HG03108 (cell line): ENCODE measurements at regions not wholly inside any gene's neighbourhood (a gene's known extent, or its start where the extent isn't known, plus 50 kb on each side); places are given as distances from the start of the nearest gene placed in this dataset.
A peak's percentile ranks its signal among the peaks of the same experiment; 100 is the strongest.
"Not testable (repeated sequence)": the region's sequence is repeated elsewhere in the genome, so short reads cannot be mapped to it uniquely, and the experiment has no call there.

Experiments
- ATAC-seq: cut with Tn5 transposase; IDR thresholded peaks from one replicate; pipeline ENCODE4 v1.9.1; 2021; ENCODE audit warnings: moderate library complexity; ENCODE audit not compliant: unreplicated experiment

DNA sequence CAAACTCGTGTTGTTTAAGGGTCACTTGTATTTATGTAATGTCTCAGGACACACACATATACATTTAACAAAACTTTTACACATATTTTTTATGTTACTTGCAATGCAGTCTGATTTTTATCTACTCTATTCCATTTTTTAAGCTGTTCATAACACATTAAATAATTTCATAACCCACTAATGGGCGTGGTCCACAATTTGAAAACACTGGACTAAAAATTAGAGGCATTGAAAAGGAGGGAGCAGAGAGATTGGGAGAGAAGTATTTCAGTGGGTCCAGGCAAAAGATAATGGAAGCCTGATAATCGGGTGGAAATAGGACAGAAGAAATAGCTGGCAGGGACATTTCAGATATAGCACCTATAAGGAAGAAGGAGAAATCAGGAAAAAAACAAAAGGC is 597.3 kb upstream of the CLINT1 start:
- no peak for ATAC-seq

DNA sequence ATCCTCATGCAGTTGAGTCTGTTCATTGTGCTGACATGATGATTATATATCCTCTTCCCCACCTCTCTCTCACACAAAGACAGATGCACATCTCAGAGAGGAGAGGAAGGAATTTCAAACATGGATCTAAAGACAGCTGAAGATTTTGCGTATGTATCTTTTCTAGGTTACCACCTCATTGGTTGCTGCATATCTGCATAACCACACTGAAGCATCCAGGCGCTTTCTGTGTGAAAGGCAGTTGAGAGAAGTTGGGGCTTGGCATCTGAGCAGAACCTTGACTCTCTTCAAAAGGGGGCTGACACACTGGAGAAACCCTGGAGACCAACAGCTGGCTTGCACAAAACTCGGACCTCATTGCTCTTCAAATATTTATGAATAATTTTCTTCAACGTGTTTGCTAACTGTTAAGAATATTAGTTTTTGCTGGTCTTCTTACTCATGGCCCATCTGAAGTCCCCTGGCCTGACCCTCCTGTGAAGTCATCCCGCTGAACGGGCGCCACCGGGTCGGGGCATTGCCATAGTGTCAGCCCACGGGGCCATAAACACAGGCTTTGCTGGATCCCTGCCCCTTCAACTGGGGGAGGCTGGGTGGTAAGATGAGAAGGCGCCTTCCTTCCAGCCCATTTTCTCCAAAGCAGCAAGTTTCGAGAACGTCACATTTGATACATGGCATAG is 593.2 kb upstream of the CLINT1 start:
- ATAC-seq = no peak

DNA sequence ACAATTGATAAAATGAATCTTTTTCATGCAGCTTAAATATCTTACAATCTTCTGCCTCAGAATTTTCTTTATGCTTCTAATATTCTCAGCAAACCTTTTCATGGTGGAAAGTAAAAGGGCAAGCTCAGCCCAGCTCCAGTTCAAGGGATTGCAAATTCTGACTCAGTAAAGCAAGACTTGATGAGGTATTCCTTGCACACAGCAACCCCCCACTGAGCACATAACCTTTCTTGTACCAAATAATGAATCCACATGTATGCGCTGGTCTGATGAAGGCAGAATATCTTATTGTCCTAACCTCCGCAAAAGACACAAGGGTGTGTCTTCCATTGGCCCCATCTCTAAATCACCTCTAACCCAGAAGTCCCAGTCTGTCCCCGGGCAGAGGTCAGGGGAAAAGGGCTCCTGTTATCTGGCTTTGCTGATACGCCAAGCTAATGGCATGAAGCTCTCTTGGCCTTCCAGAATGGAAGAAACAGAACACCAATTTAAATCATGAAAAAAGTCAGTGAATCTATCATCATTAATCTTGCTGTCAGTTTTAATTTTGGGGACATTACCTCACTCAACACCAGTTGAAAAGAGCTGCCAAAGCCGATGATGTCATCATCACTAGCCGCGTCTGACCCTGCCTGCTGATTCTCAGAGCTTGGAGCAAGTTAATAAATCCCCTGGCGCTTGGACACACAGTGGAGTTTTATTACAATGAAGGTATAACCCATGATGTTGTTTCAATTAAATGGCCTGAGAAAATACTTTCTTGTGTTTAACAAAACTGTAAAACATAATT is 592.5 kb upstream of the CLINT1 start:
- no peak for ATAC-seq

DNA sequence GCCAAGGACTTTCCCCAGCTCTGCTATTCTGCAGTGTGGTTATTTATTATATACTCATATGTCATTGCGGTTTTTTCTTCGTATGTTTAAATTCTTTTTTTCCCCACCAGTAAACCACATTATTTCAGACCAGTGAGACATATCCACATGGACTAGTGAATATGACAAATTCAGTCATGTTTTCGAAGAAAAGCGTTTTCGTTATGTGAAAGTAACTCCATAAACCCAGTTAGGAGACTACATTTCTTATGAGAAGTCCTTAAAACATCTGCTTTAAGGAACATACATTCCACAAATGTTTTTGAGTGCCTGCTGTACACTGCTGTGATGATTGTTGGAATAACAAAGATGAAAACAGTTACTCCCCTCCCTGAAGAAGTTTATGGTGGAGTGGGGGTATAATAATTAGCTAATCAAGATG is 591.8 kb upstream of the CLINT1 start:
- ATAC-seq = no peak

DNA sequence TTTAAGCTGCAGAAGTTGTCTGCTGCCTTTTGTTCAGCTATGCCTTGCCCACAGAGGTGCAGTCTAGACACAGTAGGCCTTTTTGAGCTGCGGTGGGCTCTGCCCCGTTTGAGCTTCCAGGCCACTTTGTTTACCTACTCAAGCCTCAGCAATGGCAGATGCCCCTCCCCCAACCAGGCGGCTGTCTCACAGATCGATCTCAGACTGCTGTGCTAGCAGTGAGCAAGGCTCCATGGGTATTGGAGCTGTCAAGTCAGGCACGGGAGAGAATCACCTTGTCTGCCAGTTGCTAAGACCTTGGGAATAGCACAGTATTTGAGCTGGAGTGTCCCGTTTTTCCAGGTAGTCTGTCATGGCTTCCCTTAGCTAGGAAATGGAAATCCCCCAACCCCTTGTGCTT is 587.8 kb upstream of the CLINT1 start:
- ATAC-seq = not testable (repeated sequence)

DNA sequence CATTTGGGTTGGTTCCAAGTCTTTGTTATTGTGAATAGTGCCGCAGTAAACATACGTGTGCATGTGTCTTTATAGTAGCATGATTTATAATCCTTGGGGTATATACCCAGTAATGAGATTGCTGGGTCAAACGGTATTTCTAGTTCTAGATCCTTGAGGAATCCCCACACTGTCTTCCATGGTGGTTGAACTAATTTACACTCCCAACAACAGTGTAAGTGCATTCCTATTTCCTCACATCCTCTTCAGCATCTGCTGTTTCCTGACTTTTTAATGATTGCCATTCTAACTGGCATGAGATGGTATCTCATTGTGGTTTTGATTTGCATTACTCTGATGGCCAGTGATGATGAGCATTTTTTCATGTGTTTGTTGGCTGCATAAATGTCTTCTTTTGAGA is 580.3 kb upstream of the CLINT1 start:
- ATAC-seq = not testable (repeated sequence)

DNA sequence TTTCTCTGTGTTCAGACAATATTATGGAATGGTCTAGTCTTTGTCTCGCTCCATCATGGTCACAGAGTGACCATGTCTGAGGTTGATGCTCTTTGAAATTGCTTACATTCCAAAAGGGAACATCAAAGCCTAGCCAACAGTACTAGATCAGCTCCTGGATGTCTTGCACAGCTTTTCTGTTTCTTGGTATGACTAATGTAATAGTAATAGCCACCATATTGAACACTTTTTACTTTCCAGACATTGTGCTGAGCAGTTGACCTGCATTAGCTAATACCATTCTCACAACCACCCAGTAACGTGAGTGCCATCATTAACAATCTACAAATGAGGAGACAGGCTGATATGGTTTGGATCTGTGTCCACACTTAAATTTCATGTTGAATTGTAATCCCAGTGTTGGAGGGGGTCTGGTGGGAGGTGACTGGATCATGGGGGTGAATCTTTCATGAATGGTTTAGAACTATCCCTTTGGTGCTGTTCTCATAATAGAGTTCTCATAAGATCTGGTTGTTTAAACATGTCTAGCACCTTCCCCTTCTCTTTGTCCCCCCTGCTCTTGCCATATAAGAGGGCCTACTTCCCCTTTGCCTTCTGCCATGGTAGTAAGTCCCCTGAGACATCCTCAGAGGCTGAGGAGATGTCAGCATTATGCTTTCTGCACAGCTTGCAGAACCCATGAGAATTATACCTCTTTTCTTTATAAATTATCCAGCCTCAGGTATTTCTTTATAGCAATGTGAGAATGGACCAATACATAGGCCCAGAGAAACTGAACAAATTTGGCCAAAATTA is 577.5 kb upstream of the CLINT1 start:
- ATAC-seq = no peak

DNA sequence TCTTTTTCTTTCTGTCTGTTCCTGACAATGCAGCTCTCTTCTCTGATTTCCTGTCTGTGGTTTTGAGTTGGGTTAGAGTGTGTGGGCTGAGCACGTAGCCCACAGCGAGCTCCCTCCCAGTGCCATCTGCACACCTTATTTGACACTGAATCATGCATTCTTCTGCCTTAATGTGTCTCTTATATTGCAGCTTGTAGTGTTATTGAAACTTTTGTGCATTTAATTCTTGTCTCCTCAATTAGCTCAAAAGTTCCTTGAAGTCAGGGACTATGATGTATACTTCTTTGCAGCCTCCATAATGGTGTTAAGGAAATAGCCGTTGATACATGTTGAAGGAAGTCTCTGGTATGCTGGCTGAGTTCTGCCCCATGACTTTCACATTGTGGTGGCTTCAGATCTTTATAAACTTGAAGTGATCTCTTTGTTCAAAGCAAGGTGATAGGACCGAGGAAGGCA is 576.2 kb upstream of the CLINT1 start:
- peak; percentile 72 for ATAC-seq

DNA sequence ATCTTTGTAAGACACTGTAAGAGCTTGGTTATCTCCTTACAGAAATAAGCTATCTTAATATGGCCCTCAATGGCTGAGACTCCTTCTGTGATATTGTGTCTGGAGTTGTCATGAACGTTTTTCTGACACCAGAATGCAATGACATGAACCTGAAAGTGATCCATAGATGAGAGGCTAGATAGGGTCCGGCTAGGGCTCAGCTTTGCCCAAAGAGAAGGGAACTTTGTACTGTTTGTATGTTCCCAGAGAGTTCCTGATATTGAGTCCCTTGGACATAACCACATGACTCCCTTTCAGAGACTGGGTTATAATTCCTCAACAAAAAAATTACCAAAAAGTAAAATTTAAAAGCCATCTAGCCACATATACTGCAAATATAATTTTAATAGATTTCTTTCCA is 575.8 kb upstream of the CLINT1 start:
- ATAC-seq = peak; percentile 1

DNA sequence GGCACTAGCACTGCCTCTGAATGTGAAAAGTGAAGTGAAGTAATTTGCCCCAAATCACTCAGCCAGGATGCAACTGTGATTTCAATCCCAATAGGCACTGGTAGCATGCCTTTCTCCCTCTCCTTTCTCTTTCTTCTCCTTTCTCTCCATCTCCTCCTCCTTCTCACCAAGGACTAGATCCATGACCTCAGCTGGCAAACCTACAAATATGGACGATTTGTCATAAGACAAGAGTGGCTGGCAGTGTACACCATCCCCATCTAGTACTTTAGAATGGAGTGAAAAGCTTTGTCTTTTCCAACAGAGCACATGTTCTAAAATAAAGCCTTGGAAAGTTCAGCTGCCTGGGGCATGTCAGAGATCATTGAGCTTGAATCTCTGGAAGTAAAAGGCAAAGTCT is 574.7 kb upstream of the CLINT1 start:
- no peak for ATAC-seq

DNA sequence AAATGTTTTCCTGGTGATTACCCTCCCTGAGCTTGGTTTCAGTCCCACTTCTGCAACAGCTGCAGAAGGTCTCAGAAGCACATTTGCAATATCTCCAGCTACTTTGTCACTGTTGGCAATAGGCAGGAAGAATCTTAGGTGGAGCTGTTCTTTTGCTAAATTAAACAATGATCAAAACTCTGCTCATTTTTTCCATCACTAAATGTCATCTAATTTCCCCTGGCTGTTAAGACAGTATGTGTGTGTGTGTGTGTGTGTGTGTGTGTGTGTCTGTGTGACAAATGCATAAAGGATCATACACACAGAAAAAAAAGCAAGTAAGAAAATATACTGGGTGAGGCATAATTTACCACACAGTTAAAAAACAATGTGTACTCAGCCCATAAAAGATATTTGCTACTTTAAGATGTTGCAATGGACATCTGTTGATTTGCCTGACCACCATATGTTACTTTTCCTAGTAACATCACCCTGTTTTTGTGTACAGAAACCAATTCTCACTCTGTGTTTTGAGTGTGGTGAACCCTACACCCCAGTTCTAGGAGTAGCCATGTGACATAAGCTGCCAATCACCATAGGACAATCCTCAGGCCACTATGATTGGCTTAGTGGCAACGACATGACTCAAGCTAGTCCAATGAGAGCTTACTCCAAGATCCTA is 572.6 kb upstream of the CLINT1 start:
- no peak for ATAC-seq

DNA sequence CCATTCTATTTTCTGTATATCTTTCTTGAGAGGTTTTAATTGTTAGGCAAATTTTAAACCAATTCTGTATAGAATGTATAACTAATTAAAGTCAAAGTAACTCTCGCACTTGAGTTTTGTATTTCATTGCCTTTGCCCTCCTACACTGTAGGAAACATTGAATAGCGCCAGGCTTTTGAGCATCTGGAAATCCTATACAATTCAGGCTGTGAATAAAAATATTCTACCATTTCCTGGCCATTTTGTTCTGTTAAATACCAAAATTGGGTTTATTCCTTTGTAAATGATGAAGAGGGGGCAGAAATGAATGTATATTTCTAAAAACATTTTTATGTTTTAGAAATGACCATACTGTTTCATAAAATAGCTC is 571.8 kb upstream of the CLINT1 start:
- ATAC-seq = no peak

DNA sequence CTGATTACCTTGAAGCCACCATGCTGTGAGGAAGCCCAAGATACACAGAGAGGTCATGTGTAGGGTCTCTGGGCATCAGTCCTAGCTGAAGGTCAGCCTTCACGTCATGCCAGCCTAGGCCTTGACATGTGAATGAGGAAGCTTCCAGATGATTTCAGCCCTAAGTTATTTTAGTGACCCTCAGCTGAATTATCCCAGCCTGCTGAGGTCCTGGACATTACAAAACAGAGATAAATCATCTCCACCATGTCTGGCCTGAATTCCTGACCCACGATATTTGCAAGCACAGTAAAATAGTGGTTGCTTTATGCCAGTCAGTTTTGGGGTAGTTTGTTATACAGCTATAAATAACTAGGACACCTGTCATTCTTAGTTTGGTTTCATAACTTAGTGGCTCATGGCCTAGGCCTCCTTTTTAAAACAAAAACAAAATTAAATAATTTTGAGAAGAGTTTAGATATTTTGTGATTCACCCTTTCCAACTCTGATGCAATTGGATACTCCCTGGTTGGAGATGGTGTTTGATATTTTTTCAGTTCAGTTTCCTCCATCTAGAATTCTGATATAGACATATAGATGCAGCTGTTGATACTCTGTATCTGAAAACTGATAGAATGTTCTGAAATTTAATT is 571.3 kb upstream of the CLINT1 start:
- ATAC-seq = no peak

DNA sequence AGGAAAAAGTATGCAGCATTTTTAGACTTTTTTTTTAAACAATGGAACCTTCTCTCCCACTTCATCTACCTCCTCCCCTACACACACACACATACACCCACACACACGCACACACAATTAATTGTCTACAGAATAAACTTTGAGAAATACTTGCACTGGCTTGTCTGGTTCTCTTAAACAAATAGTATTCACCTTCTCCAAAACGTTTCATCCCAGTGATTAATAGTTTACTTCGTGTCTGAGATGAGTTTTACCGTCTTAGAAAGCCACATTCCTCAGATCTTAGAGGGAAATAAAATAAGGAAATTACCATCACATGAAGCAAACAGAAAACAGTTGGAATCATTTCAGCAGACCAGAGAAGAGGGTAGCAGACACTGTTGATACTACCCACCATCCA is 570.6 kb upstream of the CLINT1 start:
- no peak for ATAC-seq

DNA sequence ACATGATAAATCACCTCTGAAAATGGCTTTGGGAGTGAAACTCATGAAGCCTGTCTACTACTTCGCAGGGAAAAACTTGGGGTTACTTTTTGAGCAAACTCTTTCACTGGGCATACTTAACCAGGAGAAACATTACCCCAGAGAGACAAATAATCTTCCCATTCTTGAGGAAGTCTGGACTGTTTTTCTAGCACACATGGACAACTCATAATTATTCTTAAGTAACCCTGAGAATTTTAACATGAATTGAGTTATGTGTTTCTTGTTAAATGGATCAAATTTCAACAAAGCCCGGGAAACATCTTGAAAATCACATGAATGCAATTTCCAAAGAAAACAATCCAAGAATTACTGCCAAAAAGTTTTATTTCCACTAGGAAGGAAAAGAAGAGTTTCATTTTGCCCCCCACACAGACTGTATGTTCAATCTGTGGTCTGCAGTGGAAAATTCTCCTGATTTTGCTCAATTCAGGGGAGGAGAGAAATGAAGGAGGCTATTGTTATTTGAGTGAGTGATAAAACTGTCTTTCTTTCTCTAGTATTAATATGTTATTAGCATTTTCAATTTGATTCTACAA is 564.8 kb upstream of the CLINT1 start:
- no peak for ATAC-seq

DNA sequence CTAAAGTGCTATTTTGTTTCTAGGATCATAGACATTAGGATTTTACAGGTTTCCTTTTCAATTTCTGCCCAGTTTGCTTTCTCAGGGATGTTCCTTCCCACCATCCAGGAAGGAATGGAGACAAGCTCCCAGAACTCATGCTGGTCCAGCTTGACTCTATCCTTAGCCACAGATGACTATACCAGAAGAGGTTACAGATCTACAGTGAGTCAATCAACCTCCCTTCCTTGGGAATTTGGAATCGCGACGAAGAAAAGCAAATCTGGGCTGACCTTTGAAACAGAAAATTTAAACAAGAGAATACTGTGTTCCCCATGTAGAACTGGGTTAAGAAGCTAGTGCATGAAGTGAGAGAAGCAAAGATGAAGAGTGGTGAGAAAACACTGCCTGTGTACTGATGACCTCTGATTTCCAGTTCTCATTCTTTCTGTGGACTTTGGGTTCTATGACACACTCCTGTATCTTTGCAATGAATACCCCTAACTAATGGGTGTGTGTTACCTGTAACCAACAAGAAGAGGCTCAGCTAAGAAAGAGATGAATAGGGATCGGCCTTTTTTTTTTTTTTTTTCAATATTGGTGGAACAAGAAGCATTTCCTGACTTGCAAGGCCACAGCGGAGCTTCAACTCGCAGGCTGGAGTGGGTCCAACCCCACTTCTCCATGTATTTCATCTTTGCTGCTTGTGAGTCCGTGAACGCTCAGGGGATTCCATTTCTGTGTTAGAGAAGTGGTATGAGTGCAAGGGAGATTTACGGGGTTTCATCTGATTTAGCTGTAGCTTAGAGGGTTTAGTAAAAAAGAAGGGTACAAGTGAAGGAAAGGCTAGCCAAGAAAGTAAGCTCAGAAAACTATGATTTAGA is 563.9 kb upstream of the CLINT1 start:
- ATAC-seq = no peak

DNA sequence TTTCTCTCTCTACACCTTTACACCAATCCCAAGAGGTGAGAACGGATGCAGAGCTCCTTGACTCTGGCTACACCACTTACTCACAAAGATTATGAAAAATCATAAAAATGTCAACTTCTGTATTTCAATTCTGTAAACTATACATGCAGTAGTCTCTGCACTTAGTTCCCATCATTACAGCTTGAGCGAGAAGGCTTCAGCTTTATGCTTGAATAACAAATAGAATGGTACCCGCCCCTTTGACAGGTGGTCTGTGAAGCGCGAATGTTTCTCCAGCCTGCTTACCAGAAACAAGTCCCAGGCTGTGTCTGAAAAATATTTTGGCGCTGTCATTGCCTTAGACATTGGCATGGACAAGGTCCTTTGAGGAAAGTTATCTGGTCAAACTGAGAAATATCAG is 562.4 kb upstream of the CLINT1 start:
- ATAC-seq = no peak

DNA sequence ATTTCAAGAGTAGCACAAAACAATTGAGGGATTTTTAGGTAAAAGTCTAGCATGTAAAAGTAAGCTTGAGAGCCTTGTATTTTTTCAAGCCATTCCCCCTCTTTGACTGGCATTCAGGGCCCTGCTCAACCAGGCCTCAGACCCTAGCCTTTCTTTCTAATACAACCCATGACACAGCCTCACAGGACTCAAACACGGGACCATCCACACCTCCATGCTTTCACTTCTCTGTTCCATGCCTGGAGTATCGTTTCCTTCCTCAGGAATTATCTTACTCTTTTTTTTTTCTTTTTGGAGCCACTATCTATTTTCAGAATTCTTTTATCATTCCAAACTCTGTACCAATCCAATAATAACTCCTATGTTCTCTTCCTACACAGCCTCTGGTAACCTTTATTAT is 560.2 kb upstream of the CLINT1 start:
- ATAC-seq = no peak

DNA sequence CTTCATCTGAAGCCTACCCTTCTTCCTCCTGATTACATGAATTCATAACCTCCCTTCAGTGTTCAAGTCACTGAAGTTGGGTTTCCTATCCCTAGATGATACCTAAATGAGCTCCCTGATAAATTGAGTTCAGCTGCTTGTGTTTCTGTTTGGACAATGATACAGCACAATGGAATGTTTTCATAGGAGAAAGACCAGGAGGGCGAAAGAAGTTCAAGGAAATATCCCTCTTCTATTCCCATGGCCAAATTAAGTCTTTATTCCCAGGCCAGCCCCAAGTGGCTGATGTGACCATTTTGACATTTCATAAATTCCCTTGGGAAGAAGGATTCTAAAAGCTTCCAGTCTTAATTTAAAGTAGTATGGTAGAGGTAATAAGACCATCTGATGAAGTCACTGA is 555.8 kb upstream of the CLINT1 start:
- ATAC-seq = no peak
